ENCODE measurements at regions not wholly inside any gene's neighbourhood (a gene's known extent, or its start where the extent isn't known, plus 50 kb on each side); places are given as distances from the start of the nearest gene placed in this dataset.

DNA sequence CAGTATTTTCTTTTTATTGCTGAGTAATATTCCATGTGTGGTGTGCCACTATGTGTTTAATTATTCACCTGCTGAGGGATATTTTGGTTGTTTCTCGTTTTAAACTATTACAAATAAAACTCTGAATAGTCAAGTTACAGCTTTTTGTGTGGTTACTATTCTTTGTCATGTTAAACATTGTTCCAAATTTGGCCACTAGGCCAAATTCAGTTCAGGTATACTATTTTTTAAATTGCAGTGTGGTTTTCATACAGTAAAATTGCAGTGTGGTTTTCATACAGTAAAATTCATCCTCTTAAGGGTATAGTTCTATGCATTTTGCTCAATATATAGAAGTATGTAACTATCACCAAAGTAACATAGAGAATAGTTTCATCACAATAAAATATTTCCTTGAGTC is 97.4 kb upstream of the FAM3C start:
- Histone ChIP-seq H3K4me1 (ENCODE audit: insufficient read depth, low read length, poor library complexity, severe bottlenecking) (no peaks in the 10 kb centered on the region), H3K9me3 (ENCODE audit: low read depth, low read length, poor library complexity, severe bottlenecking) (no peaks in the 10 kb centered on the region), H3K27ac (ENCODE audit: low read depth, low read length, poor library complexity, severe bottlenecking) (no peak overlapping the region), H3K27me3 (replicated peaks; ENCODE audit: insufficient read depth, low read depth, low read length, poor library complexity) (no peaks in the 10 kb centered on the region), H3K4me3 (ENCODE audit: low read depth, low read length, poor library complexity, severe bottlenecking) (no peak overlapping the region), H3K36me3 (ENCODE audit: insufficient read depth, low read length, poor library complexity, severe bottlenecking) (no peaks in the 10 kb centered on the region)
- TF ChIP-seq, protein P1, sequence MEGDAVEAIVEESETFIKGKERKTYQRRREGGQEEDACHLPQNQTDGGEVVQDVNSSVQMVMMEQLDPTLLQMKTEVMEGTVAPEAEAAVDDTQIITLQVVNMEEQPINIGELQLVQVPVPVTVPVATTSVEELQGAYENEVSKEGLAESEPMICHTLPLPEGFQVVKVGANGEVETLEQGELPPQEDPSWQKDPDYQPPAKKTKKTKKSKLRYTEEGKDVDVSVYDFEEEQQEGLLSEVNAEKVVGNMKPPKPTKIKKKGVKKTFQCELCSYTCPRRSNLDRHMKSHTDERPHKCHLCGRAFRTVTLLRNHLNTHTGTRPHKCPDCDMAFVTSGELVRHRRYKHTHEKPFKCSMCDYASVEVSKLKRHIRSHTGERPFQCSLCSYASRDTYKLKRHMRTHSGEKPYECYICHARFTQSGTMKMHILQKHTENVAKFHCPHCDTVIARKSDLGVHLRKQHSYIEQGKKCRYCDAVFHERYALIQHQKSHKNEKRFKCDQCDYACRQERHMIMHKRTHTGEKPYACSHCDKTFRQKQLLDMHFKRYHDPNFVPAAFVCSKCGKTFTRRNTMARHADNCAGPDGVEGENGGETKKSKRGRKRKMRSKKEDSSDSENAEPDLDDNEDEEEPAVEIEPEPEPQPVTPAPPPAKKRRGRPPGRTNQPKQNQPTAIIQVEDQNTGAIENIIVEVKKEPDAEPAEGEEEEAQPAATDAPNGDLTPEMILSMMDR (conservative IDR thresholded peaks at IDR 0.05; ENCODE audit: low read depth, low read length): no peak
- TF ChIP-seq EZH2 (IDR thresholded peaks at IDR 0.05; ENCODE audit: borderline replicate concordance, low read depth, low read length, poor library complexity, severe bottlenecking): no peak
- DNase-seq (ENCODE audit: low spot score): no peak
- BruUV-seq (replicated peaks): no TSS peak
- CTCF ChIA-PET: no interaction called here
- intact Hi-C loops (cut with micrococcal nuclease; ENCODE audit: unreplicated experiment): no loop called here
- POLR2A ChIA-PET (ENCODE audit: low non-redundant PET): no interaction called here

- ChIA-PET POLR2A (ENCODE audit: low non-redundant PET) (no interaction called here), CTCF (no interaction called here)
- Histone ChIP-seq H3K27me3 (replicated peaks; ENCODE audit: insufficient read depth, low read depth, low read length, poor library complexity) (no peaks in the 10 kb centered on the region), H3K9me3 (ENCODE audit: low read depth, low read length, poor library complexity, severe bottlenecking) (no peaks in the 10 kb centered on the region), H3K36me3 (ENCODE audit: insufficient read depth, low read length, poor library complexity, severe bottlenecking) (no peaks in the 10 kb centered on the region), H3K4me1 (ENCODE audit: insufficient read depth, low read length, poor library complexity, severe bottlenecking) (no peaks in the 10 kb centered on the region), H3K4me3 (ENCODE audit: low read depth, low read length, poor library complexity, severe bottlenecking) (no peak overlapping the region), H3K27ac (ENCODE audit: low read depth, low read length, poor library complexity, severe bottlenecking) (no peak overlapping the region)
- intact Hi-C loops (cut with micrococcal nuclease; ENCODE audit: unreplicated experiment): no loop called here
- TF ChIP-seq EZH2 (IDR thresholded peaks at IDR 0.05; ENCODE audit: borderline replicate concordance, low read depth, low read length, poor library complexity, severe bottlenecking): no peak
- TF ChIP-seq, protein P1 (conservative IDR thresholded peaks at IDR 0.05; ENCODE audit: low read depth, low read length): no peak
- DNase-seq (ENCODE audit: low spot score): no peak
- BruUV-seq (replicated peaks): no TSS peak
Measured at GRCh38 chr7:121490309-121490708, 94.2 kb upstream of the FAM3C start.

GRCh38 chr7:121489440-121489839 is 93.3 kb upstream of the FAM3C start:
- no peak overlapping the region for H3K27ac ChIP-seq (ENCODE audit: low read depth, low read length, poor library complexity, severe bottlenecking)
- H3K4me3 ChIP-seq (ENCODE audit: low read depth, low read length, poor library complexity, severe bottlenecking): no peak overlapping the region
- ChIA-PET POLR2A (ENCODE audit: low non-redundant PET) (no interaction called here), CTCF (interaction anchor here (0.5 to 1.0 kb wide), 2 partner anchors 93 to 505 kb away, joined by 3 to 4 read pairs; partner anchors contain the start of gene FAM3C)
- TF ChIP-seq, protein P1 (conservative IDR thresholded peaks at IDR 0.05; ENCODE audit: low read depth, low read length): no peak
- no peak for TF ChIP-seq EZH2 (IDR thresholded peaks at IDR 0.05; ENCODE audit: borderline replicate concordance, low read depth, low read length, poor library complexity, severe bottlenecking)
- H3K4me1 ChIP-seq (ENCODE audit: insufficient read depth, low read length, poor library complexity, severe bottlenecking): no peaks in the 10 kb centered on the region
- no peaks in the 10 kb centered on the region for H3K9me3 ChIP-seq (ENCODE audit: low read depth, low read length, poor library complexity, severe bottlenecking)
- no peaks in the 10 kb centered on the region for H3K36me3 ChIP-seq (ENCODE audit: insufficient read depth, low read length, poor library complexity, severe bottlenecking)
- no TSS peak for BruUV-seq (replicated peaks)
- H3K27me3 ChIP-seq (replicated peaks; ENCODE audit: insufficient read depth, low read depth, low read length, poor library complexity): no peaks in the 10 kb centered on the region
- intact Hi-C loops (cut with micrococcal nuclease; ENCODE audit: unreplicated experiment): no loop called here
- DNase-seq (ENCODE audit: low spot score): no peak

Measured in A673 (cell line).